ENCODE measurements at regions not wholly inside any gene's neighbourhood (a gene's known extent, or its start where the extent isn't known, plus 50 kb on each side); places are given as distances from the start of the nearest gene placed in this dataset.

GRCh38 chr3:194928831-194929577 lies 243.3 kb downstream of the FAM43A start:
- DNase-seq, result peak; percentile 6

DNA sequence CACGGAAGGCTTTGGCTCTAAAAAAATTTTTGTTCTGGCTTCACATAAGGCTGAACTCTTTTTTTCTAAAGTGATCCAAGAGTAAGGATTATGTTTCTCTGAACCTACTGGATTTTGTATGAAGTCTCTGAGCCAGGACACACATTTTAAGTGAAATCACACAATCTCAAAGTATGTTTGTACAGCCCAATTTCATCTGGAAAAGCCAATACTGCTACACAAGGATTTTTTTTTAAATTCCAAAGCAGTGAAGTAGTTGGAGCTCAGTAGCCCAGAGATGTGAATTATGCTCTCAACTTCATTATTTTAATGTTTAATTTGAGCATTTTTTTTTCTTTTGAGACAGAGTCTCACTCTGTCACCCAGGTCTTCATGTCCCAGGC lies 243.9 kb downstream of the FAM43A start:
- no peak for DNase-seq

DNA sequence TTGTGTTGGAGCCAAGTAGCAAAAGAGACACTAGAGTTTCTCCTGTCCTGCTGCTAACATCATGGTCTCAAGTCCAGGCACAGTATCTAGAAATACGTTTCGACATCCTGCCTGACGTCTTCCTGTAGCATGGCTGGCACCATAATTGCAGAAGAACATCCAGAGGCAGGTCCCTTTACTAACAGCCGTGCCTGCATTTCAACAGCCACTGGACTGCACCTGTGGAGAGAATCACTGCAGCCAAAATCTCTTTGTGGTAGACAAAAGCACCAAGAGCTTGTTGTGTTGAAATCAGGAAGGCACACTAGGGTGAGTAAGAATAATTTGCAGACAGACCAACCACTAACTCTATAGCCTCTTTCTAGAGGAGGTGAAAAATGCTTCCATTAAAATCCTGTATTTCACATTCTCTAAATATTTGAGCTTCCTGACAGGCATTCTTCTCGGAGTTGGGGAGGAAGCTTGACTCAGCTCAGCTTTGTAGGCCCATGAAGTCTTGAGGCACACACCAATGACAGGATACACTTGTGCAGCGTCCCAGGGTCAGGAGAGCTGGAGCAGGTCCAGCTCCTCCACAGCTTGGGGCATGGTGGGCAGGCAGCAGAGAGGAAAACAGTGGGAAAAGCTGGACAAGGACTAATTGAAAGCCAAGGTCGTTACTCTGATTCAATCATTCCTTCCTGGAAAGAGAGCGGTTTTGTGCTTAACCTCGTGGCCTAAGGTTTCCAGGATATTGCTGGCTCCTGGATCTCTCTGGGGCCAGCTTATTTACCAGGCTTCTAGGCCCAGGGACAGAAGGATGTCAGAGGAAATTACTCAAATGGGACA lies 244.9 kb downstream of the FAM43A start:
- no peak for DNase-seq

DNA sequence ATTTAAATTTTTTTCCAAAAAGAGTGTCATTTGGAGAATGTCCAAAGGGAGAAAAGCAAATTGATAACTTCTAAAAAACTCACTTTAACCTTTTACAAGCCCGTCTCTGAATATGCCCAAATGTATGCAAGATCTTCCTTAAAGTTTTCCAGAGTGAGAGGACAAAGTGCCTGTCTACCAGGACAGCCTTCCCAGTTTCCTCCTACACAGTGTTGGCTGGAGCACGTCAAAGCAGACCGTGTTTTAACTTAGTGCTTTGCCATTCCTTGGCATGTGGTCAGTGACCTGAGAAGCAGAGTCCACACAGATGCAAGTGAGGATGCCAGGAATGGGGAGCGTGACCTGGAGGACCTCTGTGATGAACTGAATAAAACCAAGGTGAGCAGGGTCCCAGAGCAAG lies 245.7 kb downstream of the FAM43A start:
- no peak for DNase-seq

DNA sequence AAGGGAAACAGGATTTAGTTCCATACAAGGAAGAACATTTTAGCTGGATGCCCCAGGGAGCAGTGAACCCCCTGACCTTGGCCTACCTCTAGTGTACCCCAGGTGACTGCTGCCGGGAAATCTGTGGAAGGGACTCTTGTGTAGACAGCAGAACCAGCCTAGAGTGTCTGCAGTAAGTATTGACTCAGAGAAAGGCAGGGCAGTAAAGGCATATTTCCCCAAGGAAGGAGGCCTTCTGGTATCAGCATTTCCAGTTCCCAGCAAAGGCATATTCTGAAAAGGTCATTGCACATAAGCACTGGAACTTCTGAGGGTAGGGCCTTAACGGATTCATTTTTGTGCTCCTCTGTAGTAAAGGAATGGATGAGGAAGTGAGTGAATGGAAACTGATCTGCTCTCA lies 246.2 kb downstream of the FAM43A start:
- no peak for DNase-seq

- no peak for DNase-seq
Measured at GRCh38 chr3:194933465-194933864, 247.8 kb downstream of the FAM43A start.

DNA sequence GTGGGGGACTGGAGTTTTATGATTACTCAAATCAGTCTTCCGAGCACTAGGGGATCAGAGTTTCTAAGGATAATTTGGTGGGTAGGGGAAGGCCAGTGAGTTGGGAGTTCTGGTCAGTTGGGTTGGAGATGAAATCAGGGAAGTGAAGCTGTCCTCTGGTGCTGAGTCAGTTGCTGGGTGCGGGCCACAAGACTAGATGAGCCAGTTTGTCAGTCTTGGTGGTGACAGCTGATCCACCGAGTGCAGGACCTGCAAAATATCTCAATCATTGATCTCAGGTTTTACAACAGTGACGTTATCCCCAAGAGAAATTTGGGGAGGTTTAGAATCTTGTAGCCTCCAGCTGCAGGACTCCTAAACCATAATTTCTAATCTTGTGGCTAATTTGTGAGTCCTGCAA lies 249.4 kb downstream of the FAM43A start:
- DNase-seq, result no peak

DNA sequence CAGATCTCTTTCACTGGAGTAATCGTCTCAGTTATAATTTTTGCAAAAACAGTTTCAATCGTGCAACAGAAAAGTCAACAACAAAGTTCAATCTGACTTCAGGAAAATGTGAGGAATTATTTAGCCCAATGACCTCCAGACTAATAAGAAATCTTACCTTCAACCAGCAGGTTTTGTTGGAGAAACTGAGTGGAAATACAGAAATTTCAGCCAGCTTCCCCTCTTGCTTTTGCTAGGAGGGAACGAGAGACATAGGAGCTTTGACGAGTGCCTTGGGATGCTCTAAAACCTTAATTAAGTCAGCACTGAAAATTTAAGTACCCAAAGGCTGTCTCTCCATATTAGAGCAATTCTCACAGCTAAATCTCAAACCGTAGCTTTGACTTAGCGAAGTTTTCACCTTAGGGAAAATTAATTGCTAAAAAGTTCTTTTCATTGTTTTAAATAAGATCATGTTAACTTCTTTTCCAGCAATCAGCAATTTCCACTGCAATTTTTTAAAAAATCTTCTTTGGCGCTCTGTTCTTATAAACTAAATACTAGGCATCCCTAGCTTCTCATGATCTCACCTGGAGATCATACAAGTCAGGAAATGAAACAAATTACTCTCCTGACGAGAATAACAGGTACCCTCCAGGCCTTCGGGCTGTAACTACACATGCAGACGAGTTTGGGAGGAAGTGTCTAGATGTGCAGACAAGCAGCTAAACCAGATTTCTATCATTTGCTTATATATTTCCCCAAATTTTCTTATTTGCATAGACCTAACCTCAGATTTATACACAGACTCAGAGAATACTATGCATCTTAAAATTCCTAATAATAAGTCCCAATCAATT lies 250.2 kb downstream of the FAM43A start:
- no peak for DNase-seq

DNA sequence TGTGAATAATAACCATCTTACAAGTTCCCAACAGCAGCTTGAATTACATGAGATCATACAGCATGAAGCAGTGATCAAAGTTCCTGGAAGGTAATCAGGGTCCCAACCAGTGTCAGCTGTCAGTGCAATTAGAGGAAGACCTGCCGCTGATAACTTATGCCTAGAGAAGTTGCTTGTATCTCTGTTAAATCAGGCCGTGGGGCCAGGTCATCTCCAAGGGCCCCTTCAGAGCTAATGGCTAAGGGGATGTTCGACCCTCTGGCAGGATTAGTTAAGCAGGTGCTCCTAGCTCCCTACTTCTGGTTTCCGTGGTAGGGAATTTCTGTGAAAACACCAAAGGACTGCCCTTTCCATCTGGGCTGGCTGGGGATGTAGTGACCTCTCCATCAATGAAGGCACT lies 251.0 kb downstream of the FAM43A start:
- DNase-seq, result no peak

DNA sequence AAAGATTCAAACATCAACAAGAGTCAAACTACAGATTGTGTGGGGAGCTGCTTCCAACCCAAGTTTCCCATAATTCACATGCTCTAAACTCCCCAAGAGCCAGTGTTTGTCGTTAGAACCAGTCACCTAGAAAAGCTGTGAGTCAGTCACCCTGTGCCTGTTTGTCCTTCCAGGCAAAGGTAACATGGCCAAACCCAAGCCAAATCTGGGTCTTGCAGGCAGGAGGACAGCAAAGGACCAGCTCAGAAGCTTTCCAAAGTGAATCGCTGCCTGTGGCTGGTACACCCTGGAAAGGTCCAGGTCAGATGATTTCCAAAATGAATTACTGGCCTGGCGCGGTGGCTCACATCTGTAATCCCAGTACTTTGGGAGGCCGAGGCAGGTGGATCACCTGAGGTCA lies 251.5 kb downstream of the FAM43A start:
- DNase-seq, result no peak

DNA sequence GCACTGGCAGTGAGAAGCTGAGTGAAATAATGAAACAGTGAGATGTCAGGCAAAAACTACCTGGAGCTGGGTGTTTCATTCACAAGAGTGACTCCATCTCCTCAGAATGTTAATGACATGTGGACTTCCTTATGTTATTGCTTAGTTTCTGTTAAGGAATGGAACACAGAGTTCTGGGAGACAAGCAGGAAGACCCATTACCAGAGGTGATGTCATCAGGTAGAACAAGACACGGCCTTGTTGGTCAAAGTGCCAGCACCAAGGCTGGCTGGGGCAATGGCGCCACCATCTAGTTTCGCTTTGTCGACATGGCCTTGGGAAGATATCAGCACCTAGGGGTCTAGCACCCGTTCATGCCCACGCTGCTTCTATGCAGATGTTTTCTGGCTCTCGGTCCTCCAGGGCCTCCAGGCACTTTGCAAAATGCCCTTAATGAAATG lies 252.2 kb downstream of the FAM43A start:
- no peak for DNase-seq

DNA sequence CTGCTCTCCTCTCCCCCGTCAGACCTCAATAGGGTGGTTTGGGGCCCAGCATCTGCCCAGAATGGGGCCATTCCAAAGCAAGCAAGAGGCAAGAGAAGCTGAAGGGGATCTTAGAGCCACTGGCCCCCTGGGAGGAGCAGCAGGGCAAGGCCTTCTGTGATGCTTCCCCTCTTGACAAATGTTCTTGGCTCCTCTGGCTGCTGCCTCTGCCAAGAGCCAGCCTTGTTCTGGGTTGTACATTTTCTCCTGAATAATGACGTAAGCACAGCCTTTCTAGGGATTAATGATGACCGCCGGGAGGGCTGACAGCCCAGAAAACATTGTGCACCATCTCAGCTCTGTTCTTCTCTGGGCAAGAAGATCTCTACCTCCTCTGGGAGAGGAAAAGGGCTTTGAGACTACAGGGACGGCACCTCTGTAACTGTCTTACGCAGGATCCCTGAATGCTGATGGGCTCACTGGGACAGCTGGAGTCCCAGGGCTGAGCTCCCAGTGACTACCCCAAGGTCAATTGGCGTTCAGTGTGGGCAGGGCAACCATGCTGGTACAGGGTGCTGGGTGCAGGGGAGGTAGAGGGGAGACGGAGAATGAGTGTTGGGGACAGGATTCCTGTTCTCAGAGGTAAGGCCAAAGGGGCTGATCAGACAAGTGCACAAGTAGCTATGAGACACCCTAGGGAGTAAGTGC lies 253.3 kb downstream of the FAM43A start:
- no peak for DNase-seq

GRCh38 chr3:194939532-194939909 lies 253.8 kb downstream of the FAM43A start:
- DNase-seq, result no peak

DNA sequence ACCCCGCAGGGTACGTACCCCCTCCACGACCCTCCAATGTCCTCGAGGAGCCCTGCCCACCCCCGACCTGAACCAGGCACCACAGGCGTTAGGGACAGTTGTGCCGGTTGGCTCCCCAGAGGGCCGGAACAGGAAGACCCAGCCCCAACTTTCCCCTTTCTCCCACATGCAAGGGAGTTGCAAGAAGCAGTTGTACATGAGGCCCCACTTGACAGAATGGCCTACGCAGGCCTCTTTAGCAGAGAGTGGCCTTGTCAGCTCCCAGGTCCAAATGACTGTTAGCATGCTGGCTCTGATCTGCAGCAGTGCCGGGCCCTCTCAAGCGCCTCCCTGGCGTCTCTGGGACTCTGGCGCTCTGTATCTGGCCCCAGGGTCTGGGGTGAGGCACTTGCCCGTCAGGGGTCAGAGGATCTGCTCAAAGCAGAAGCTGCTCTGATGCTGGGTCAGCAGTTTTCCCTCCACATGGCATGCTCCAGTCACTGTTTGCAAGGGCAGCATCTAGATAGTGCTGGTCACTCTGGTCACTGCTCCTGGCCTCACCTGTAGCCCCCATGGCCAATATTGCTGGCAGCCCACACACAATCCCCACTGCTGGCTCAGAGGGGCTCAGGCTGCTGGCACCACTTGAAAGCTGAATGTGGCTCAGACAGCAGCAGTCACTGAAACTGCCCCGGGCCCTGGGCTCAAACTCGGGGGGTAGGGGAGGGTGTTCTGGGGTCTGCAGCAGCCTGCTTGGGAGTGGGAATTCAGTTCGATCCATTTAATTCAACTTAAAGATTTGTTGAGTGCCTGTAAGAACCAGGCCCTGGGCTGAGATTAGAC lies 254.5 kb downstream of the FAM43A start:
- DNase-seq, result no peak

DNA sequence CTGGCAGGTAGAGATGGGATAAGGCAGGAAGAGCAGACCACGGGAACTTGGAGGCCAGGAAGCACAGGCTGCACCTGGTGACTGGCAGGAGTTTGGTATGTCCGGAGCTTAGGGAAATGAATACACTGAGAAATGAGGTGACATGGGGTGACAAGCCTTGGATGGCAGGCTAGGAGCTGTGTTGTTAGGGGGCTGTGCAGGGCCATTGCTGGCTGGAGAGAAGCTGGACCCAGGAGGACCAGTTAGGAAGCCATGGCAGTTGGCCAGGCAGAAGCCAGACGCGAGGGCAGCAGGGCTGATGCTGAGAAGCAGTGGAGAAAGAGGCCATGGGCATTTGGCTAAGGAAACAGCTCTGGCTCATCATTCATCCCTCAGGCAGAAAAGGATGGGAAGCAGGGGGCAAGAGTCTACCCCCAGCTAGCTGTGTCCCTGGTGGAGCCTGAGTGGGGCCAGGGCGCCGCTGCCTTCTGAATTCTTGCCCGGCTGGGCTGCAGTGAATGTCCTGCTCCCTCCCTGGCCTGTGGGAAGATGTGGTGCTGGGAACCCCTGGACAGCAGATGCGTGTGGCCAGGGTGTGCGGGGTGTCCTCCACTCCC lies 255.8 kb downstream of the FAM43A start:
- no peak for DNase-seq

DNA sequence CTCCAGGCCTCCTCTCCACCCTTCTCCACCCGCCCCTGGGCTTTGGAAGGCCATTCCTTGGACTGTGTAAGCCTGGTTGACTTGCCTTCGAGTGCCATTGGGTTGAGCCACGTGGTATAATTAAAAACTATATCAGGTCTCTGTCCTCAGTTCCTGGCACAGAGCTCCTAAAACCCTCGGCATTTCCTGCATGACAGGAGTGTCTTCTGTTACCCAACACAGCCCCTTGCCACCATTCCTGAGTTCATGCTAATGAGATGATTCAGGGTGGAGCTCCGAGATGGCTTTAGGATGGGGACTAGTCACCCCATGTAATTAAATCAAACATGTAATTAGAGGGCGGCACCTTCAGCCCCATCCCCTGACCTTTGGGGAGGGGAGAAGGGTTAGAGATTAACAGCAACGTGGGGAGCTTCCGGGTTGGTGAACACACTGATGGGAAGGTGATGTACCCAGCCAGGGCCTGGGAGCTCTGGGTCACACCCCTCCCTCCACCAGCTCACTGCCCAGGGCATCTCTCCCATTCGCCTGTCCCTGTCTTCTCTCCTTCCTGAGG lies 256.4 kb downstream of the FAM43A start:
- DNase-seq, result no peak

DNA sequence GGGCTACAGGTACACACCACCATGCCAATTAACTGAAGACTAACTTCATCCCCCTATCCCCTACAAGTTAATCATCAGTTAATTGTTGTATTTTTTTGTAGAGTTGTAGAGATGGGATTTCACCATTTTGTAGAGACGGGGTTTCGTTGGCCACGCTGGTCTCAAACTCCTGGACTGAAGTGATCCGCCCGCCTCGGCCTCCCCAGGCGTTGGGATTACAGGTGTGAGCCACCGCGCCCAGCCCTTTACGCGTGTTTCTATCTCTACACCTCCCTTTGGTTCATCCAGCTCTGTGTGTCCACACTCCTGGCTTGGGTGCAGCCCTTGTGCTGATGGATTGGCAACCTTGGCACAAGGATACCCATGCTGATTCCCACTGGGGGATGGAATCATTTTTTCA lies 258.8 kb downstream of the FAM43A start:
- no peak for DNase-seq

GRCh38 chr3:194945508-194945907 lies 259.8 kb downstream of the FAM43A start:
- DNase-seq, result no peak

GRCh38 chr3:194946091-194946490 lies 260.4 kb downstream of the FAM43A start:
- DNase-seq, result no peak

DNA sequence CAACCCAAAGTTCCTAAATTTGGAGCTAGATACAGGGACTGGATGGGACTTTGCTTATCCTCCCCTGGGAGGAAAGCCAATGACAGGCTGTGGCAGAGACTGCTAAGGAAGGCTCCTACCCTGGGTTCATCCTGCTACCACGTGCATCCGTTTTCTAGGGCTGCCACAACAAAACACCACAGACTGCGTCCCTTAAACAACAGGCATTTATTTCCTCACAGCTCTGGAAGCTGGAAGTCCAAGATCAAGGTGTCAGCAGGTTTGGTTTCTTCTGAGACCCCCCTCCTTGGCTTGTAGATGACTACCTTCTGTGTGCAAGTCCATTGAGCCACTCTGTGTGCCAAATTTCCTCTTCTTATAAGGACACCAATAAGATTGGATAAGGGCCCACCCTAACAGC lies 263.9 kb downstream of the FAM43A start:
- no peak for DNase-seq
